ENCODE measurements at regions not wholly inside any gene's neighbourhood (a gene's known extent, or its start where the extent isn't known, plus 50 kb on each side); places are given as distances from the start of the nearest gene placed in this dataset.

DNA sequence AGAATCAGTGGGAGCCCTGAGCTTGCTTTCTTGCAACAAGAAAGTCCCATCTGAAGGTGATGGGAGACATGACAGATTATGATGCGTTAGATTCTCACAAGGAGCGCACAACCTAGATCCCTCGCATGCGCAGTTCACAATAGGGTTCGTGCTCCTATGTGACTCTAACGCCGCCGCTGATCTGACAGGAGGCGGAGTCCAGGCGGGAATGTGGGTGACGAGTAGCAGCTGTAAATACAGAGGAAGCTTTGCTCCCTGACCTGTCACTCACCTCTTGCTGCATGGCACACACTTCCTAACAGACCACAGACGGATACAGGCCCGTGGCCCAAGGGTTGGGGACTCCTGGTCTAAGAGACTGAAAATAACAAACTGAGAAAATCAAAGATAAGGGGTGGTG lies 1163.4 kb upstream of the AUTS2 start:
- no peaks in the 10 kb centered on the region for H3K27me3 ChIP-seq
- H3K4me3 ChIP-seq, result no peak overlapping the region
- TF ChIP-seq, protein P1, sequence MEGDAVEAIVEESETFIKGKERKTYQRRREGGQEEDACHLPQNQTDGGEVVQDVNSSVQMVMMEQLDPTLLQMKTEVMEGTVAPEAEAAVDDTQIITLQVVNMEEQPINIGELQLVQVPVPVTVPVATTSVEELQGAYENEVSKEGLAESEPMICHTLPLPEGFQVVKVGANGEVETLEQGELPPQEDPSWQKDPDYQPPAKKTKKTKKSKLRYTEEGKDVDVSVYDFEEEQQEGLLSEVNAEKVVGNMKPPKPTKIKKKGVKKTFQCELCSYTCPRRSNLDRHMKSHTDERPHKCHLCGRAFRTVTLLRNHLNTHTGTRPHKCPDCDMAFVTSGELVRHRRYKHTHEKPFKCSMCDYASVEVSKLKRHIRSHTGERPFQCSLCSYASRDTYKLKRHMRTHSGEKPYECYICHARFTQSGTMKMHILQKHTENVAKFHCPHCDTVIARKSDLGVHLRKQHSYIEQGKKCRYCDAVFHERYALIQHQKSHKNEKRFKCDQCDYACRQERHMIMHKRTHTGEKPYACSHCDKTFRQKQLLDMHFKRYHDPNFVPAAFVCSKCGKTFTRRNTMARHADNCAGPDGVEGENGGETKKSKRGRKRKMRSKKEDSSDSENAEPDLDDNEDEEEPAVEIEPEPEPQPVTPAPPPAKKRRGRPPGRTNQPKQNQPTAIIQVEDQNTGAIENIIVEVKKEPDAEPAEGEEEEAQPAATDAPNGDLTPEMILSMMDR (IDR thresholded peaks at IDR 0.05), result no peak
- no peaks in the 10 kb centered on the region for H3K9me3 ChIP-seq
- H3K27ac ChIP-seq, result no peak overlapping the region
- H3K4me1 ChIP-seq, result peaks cover 0 to 7% of the 10 kb centered on the region in 2 donors
- H3K36me3 ChIP-seq, result no peaks in the 10 kb centered on the region
- no peak for DNase-seq (ENCODE audit: low spot score)

DNA sequence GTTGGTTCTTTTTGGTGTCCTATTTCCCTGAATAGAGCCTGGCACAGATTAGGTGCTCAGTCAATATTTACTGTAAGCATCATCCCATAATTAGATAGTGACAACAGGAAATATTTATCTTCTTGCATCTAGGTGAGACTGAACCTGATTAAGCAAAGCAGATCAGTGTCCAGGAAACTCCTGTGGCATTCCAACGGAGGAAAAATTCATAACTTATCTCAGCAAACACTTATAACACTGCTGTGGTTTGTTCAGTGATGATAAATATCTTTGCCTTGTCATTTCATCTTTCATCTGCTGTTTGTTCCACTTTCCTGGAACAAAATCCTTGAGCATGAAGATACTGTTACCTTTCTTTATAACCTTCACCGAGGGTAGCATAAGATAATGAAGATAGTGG lies 1160.3 kb upstream of the AUTS2 start:
- no peaks in the 10 kb centered on the region for H3K27me3 ChIP-seq
- H3K4me3 ChIP-seq, result no peak overlapping the region
- H3K4me1 ChIP-seq, result no peaks in the 10 kb centered on the region
- TF ChIP-seq, protein P1 (IDR thresholded peaks at IDR 0.05), result no peak
- no peaks in the 10 kb centered on the region for H3K9me3 ChIP-seq
- H3K36me3 ChIP-seq, result no peaks in the 10 kb centered on the region
- no peak for DNase-seq (ENCODE audit: low spot score)
- no peak overlapping the region for H3K27ac ChIP-seq

DNA sequence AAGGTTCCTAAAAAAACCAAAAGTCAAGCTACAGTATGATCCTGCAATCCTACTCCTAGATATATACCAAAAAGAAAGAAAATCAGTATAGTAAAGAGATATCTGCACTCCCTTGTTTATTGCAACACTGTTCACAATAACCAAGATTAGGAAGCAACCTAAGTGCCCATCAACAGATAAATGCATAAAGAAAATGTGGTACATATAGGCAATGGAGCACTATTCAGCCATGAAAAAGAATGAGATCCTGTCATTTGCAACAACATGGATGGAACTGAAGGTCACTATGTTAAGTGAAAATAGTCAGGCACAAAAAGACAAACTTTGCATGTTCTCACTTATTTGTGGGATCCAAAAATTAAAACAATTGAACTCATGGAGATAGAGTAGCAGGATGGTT lies 1159.5 kb upstream of the AUTS2 start:
- H3K4me1 ChIP-seq, result no peaks in the 10 kb centered on the region
- no peaks in the 10 kb centered on the region for H3K27me3 ChIP-seq
- no peaks in the 10 kb centered on the region for H3K9me3 ChIP-seq
- H3K27ac ChIP-seq, result no peak overlapping the region
- DNase-seq (ENCODE audit: low spot score), result no peak
- TF ChIP-seq, protein P1 (IDR thresholded peaks at IDR 0.05), result no peak
- H3K36me3 ChIP-seq, result no peaks in the 10 kb centered on the region
- no peak overlapping the region for H3K4me3 ChIP-seq

DNA sequence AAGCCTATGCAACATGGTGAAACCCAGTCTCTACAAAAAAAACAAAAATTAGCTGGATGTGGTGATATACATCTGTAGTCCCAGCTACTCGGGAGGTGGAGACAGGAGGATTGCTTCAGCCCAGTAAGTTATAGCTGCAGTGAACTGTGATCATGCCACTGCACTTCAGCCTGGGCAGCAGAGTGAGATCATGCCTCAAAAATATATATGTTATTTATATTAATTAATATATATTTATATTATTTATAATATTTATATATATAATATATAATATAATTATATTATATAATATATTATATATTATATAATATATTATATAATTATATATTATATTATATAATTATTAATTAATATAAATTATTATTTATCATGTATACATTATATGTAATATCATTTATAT lies 1158.4 kb upstream of the AUTS2 start:
- H3K27me3 ChIP-seq, result no peaks in the 10 kb centered on the region
- no peak overlapping the region for H3K27ac ChIP-seq
- no peak for DNase-seq (ENCODE audit: low spot score)
- H3K4me1 ChIP-seq, result no peaks in the 10 kb centered on the region
- no peak overlapping the region for H3K4me3 ChIP-seq
- TF ChIP-seq, protein P1 (IDR thresholded peaks at IDR 0.05), result no peak
- no peaks in the 10 kb centered on the region for H3K36me3 ChIP-seq
- H3K9me3 ChIP-seq, result no peaks in the 10 kb centered on the region

DNA sequence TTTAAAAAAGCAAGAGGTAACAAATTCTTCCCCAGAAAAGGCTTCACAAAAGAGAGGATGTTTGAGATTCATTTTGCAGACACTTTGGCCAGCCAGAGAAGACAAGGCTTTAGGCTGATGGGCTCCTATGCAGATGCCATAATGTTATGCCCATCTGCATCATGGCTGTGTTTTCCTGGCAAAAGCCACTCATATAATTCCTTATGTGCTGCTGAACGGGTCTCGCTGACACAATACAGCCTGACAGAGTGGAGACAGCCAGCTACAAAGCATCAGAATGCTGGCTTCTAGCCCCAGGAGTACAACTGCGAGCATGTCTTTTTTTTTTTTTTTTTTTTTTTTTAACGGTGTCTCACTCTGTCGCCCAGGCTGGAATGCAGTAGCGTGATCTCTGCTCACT lies 1157.4 kb upstream of the AUTS2 start:
- TF ChIP-seq, protein P1 (IDR thresholded peaks at IDR 0.05), result no peak
- Histone ChIP-seq H3K4me1 (no peaks in the 10 kb centered on the region), H3K36me3 (no peaks in the 10 kb centered on the region), H3K27me3 (no peaks in the 10 kb centered on the region), H3K4me3 (no peak overlapping the region), H3K27ac (no peak overlapping the region), H3K9me3 (no peaks in the 10 kb centered on the region)
- no peak for DNase-seq (ENCODE audit: low spot score)

DNA sequence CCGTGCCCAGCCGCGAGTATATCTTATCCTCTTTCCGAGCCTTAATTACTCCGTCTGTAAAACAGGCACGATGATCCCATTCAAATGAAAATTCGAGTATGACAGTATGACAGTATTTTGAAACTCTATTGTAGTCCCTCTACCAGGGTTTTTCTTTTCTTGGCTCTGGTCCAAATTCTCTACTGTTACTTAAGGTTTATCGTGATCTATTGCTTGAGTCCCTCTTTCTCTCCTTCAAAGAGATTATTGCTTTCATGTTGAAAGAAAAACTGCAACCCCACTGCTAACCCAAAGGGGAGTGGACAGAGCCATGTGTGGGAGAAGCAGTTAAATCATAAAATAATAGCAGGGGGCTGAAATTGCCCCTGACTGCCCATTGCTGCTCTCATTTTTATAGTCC lies 1156.6 kb upstream of the AUTS2 start:
- TF ChIP-seq, protein P1 (IDR thresholded peaks at IDR 0.05), result no peak
- Histone ChIP-seq H3K36me3 (no peaks in the 10 kb centered on the region), H3K4me1 (no peaks in the 10 kb centered on the region)

More for the DNA sequence above, 1156.6 kb upstream of the AUTS2 start:
- Histone ChIP-seq H3K27me3 (no peaks in the 10 kb centered on the region), H3K9me3 (no peaks in the 10 kb centered on the region), H3K27ac (no peak overlapping the region), H3K4me3 (no peak overlapping the region)
- no peak for DNase-seq (ENCODE audit: low spot score)
